Panc1 (cell line): ENCODE measurements at regions not wholly inside any gene's neighbourhood (a gene's known extent, or its start where the extent isn't known, plus 50 kb on each side); places are given as distances from the start of the nearest gene placed in this dataset.

ENCODE experiments used
- ATAC-seq: fragments of 200-7000 bp; cut with Tn5 transposase; 2 replicates; pipeline ENCODE4 v1.9.1; 2020; ENCODE audit warnings: mild to moderate bottlenecking, moderate library complexity
- BruUV-seq: library from RNA; stranded (reverse); fragments of 400-500 nt; replicated peaks from 2 replicates; lab custom pipeline; 2021; lab: Mats Ljungman, UMichigan
- CTCF ChIA-PET: fragments of 300-600 bp; sonication (Branson Sonifier 250); formaldehyde crosslinking; loops from one replicate; lab custom pipeline; 2022; ENCODE audit warnings: antibody characterized with exemption; lab: Charles Lee
- POLR2A ChIA-PET: fragments of 300-600 bp; sonication (Branson Sonifier 250); formaldehyde crosslinking; loops from one replicate; lab custom pipeline; 2022; ENCODE audit warnings: antibody characterized with exemption; lab: Charles Lee
- DNase-seq: peaks from one replicate; pipeline ENCODE4 v3.0.0-alpha.2; 2010; ENCODE audit warnings: low read depth, low spot score
- H3K27ac ChIP-seq: 2 replicates; pipeline ENCODE4 v1.5.1; 2011; ENCODE audit warnings: mild to moderate bottlenecking, low read length, inconsistent platforms
- H3K27me3 ChIP-seq: fragments of 200-500 bp; sonication (Bioruptor generic); 2 replicates; pipeline ENCODE4 v1.6.0; 2014; ENCODE audit warnings: low read length, inconsistent platforms; ENCODE audit not compliant: control insufficient read depth, insufficient read depth
- H3K36me3 ChIP-seq: fragments of 200-500 bp; sonication (Bioruptor generic); 2 replicates; pipeline ENCODE4 v1.5.1; 2014; ENCODE audit warnings: inconsistent platforms, mild to moderate bottlenecking, low read length, moderate library complexity; ENCODE audit not compliant: control insufficient read depth, insufficient read depth
- H3K4me1 ChIP-seq: 2 replicates; pipeline ENCODE4 v1.5.1; 2011; ENCODE audit warnings: inconsistent platforms, mild to moderate bottlenecking, low read length, moderate library complexity; ENCODE audit not compliant: control insufficient read depth, insufficient read depth
- H3K4me3 ChIP-seq, 2 experiments: 2 replicates each; pipeline ENCODE4 v1.5.1; 2011 to 2012; ENCODE audit warnings: low read depth in 2 of 2, low read length in 2 of 2, mild to moderate bottlenecking in 2 of 2, inconsistent platforms in 1 of 2, moderate library complexity in 1 of 2
- H3K9me3 ChIP-seq: fragments of 200-500 bp; sonication (Bioruptor generic); 2 replicates; pipeline ENCODE4 v1.5.1; 2014; ENCODE audit warnings: low read depth, mild to moderate bottlenecking, inconsistent platforms, low read length, moderate library complexity; ENCODE audit not compliant: control insufficient read depth, insufficient read depth
- CTCF ChIP-seq: fragments of 450-650 bp; IDR thresholded peaks from 2 replicates; pipeline ENCODE4 v1.5.1; 2017; ENCODE audit warnings: mild to moderate bottlenecking
- POLR2AphosphoS5 ChIP-seq: IDR thresholded peaks from 2 replicates; pipeline ENCODE4 v1.6.1; 2012; ENCODE audit warnings: mild to moderate bottlenecking, low read depth, low read length, moderate library complexity
- REST ChIP-seq, 2 experiments: IDR thresholded peaks; 2 replicates each; pipeline ENCODE4 v1.6.1; 2011 to 2012; ENCODE audit warnings: low read depth in 2 of 2, control low read depth in 1 of 2, low read length in 1 of 2, mild to moderate bottlenecking in 1 of 2, moderate library complexity in 1 of 2; ENCODE audit not compliant: insufficient read depth in 1 of 2
- SIN3A ChIP-seq: IDR thresholded peaks from 2 replicates; pipeline ENCODE4 v1.6.1; 2012; ENCODE audit warnings: low read depth, mild to moderate bottlenecking, low read length, moderate library complexity, borderline replicate concordance; ENCODE audit not compliant: insufficient read depth
- TCF7L2 ChIP-seq: IDR thresholded peaks from 2 replicates; pipeline ENCODE4 v1.6.1; 2011; ENCODE audit warnings: mild to moderate bottlenecking, low read depth, low read length, inconsistent platforms
- in situ Hi-C: cut with HindIII; loops from 2 replicates; pipeline ENCODE4 v1.10.0; 2016; ENCODE audit warnings: low sequenced_read_pairs, low pct_unique_long_range_greater_than_20kb
- intact Hi-C: fragments of 100-400 bp; cut with micrococcal nuclease; formaldehyde crosslinking; loops from one replicate; pipeline ENCODE4 v1.10.0; 2022; ENCODE audit not compliant: unreplicated experiment

GRCh38 chr3:70832834-70833205, 520.4 kb upstream of the MDFIC2 start:
- ChIA-PET CTCF (no interaction called here), POLR2A (no interaction called here)
- ATAC-seq (no peak), DNase-seq (no peak)
- BruUV-seq, result no TSS peak
- intact Hi-C loops, result no loop called here
- H3K36me3 ChIP-seq, result no peaks in the 10 kb centered on the region
- no peak overlapping the region for H3K4me3 ChIP-seq
- in situ Hi-C loops, result no loop called here
- TF ChIP-seq POLR2AphosphoS5, result no peak
- no peak for TF ChIP-seq CTCF
- TF ChIP-seq TCF7L2, result no peak
- no peak for TF ChIP-seq REST (IDR thresholded peaks at IDR 0.05; ENCODE audit: insufficient read depth in 1 of 2, low read depth in 2 of 2, low read length in 1 of 2)
- no peak for TF ChIP-seq SIN3A
- H3K9me3 ChIP-seq, result no peaks in the 10 kb centered on the region
- H3K27me3 ChIP-seq, result no peaks in the 10 kb centered on the region
- H3K27ac ChIP-seq, result no peak overlapping the region
- no peaks in the 10 kb centered on the region for H3K4me1 ChIP-seq

- ChIA-PET POLR2A (no interaction called here), CTCF (no interaction called here)
- no peak for DNase-seq
- H3K27ac ChIP-seq, result no peak overlapping the region
- no TSS peak for BruUV-seq
- no peak overlapping the region for H3K4me3 ChIP-seq
- intact Hi-C loops, result no loop called here
- no peaks in the 10 kb centered on the region for H3K27me3 ChIP-seq
- TF ChIP-seq CTCF, result no peak
- no peak for TF ChIP-seq REST (IDR thresholded peaks at IDR 0.05; ENCODE audit: insufficient read depth in 1 of 2, low read depth in 2 of 2, low read length in 1 of 2)
- no peak for TF ChIP-seq TCF7L2
- TF ChIP-seq POLR2AphosphoS5, result no peak
- TF ChIP-seq SIN3A, result no peak
- no peaks in the 10 kb centered on the region for H3K9me3 ChIP-seq
- H3K4me1 ChIP-seq, result no peaks in the 10 kb centered on the region
- no peaks in the 10 kb centered on the region for H3K36me3 ChIP-seq
- in situ Hi-C loops, result no loop called here
- ATAC-seq, result no peak
Observed at GRCh38 chr3:70832089-70832833, 519.8 kb upstream of the MDFIC2 start.
